ENCODE measurements at regions not wholly inside any gene's neighbourhood (a gene's known extent, or its start where the extent isn't known, plus 50 kb on each side); places are given as distances from the start of the nearest gene placed in this dataset.
"Not testable (repeated sequence)": the region's sequence is repeated elsewhere in the genome, so short reads cannot be mapped to it uniquely, and the experiment has no call there.

- Histone ChIP-seq H3K4me3 (replicated peaks; ENCODE audit: low read depth, low read length) (no peak overlapping the region), H3K27me3 (replicated peaks; ENCODE audit: control insufficient read depth, insufficient read depth, low read length) (no peaks in the 10 kb centered on the region), H3K36me3 (ENCODE audit: control insufficient read depth, insufficient read depth, low read length) (no peaks in the 10 kb centered on the region)
- peak; percentile 63 for TF ChIP-seq CTCF (IDR thresholded peaks at IDR 0.05; ENCODE audit: insufficient read depth, low read length, poor library complexity, severe bottlenecking)
- DNase-seq (ENCODE audit: extremely low read depth, insufficient read length), result no peak
Observed at GRCh38 chrX:65451663-65452062, 82.9 kb downstream of the LAS1L start.

- Histone ChIP-seq H3K27me3 (replicated peaks; ENCODE audit: control insufficient read depth, insufficient read depth, low read length) (no peaks in the 10 kb centered on the region), H3K36me3 (ENCODE audit: control insufficient read depth, insufficient read depth, low read length) (no peaks in the 10 kb centered on the region), H3K4me3 (replicated peaks; ENCODE audit: low read depth, low read length) (no peak overlapping the region)
- DNase-seq (ENCODE audit: extremely low read depth, insufficient read length), result no peak
- no peak for TF ChIP-seq CTCF (IDR thresholded peaks at IDR 0.05; ENCODE audit: insufficient read depth, low read length, poor library complexity, severe bottlenecking)
Observed at GRCh38 chrX:65420154-65420553, 114.4 kb downstream of the LAS1L start.

- H3K36me3 ChIP-seq (ENCODE audit: control insufficient read depth, insufficient read depth, low read length); H3K4me3 ChIP-seq (replicated peaks; ENCODE audit: low read depth, low read length): not testable (repeated sequence)
Observed at GRCh38 chrX:65407662-65408061, 126.9 kb downstream of the LAS1L start.

GRCh38 chrX:65407157-65407626, 127.4 kb downstream of the LAS1L start:
- Histone ChIP-seq H3K4me3 (replicated peaks; ENCODE audit: low read depth, low read length) (no peak overlapping the region), H3K27me3 (replicated peaks; ENCODE audit: control insufficient read depth, insufficient read depth, low read length) (no peaks in the 10 kb centered on the region), H3K36me3 (ENCODE audit: control insufficient read depth, insufficient read depth, low read length) (no peaks in the 10 kb centered on the region)
- TF ChIP-seq CTCF (IDR thresholded peaks at IDR 0.05; ENCODE audit: insufficient read depth, low read length, poor library complexity, severe bottlenecking), result no peak
- peak; percentile 3 for DNase-seq (ENCODE audit: extremely low read depth, insufficient read length)

More at GRCh38 chrX:65407662-65408061, 126.9 kb downstream of the LAS1L start:
- DNase-seq (ENCODE audit: extremely low read depth, insufficient read length); H3K27me3 ChIP-seq (replicated peaks; ENCODE audit: control insufficient read depth, insufficient read depth, low read length): not testable (repeated sequence)

- Histone ChIP-seq H3K4me3 (replicated peaks; ENCODE audit: low read depth, low read length) (no peak overlapping the region), H3K36me3 (ENCODE audit: control insufficient read depth, insufficient read depth, low read length) (no peaks in the 10 kb centered on the region), H3K27me3 (replicated peaks; ENCODE audit: control insufficient read depth, insufficient read depth, low read length) (no peaks in the 10 kb centered on the region)
- no peak for DNase-seq (ENCODE audit: extremely low read depth, insufficient read length)
- no peak for TF ChIP-seq CTCF (IDR thresholded peaks at IDR 0.05; ENCODE audit: insufficient read depth, low read length, poor library complexity, severe bottlenecking)
Observed at GRCh38 chrX:65406532-65406931, 128.1 kb downstream of the LAS1L start.

- no peak overlapping the region for H3K4me3 ChIP-seq (replicated peaks; ENCODE audit: low read depth, low read length)
- DNase-seq (ENCODE audit: extremely low read depth, insufficient read length), result no peak
- no peaks in the 10 kb centered on the region for H3K36me3 ChIP-seq (ENCODE audit: control insufficient read depth, insufficient read depth, low read length)
- TF ChIP-seq CTCF (IDR thresholded peaks at IDR 0.05; ENCODE audit: insufficient read depth, low read length, poor library complexity, severe bottlenecking), result no peak
- H3K27me3 ChIP-seq (replicated peaks; ENCODE audit: control insufficient read depth, insufficient read depth, low read length), result no peaks in the 10 kb centered on the region
Observed at GRCh38 chrX:65392284-65392683, 142.3 kb downstream of the LAS1L start.

- H3K4me3 ChIP-seq (replicated peaks; ENCODE audit: low read depth, low read length); H3K36me3 ChIP-seq (ENCODE audit: control insufficient read depth, insufficient read depth, low read length); H3K27me3 ChIP-seq (replicated peaks; ENCODE audit: control insufficient read depth, insufficient read depth, low read length); DNase-seq (ENCODE audit: extremely low read depth, insufficient read length): not testable (repeated sequence)
Observed at GRCh38 chrX:65389120-65389519, 145.5 kb downstream of the LAS1L start.

Measured in GM06990 (cell line).